Upper lobe of left lung (tissue), 6 donors: ENCODE measurements at regions not wholly inside any gene's neighbourhood (a gene's known extent, or its start where the extent isn't known, plus 50 kb on each side); places are given as distances from the start of the nearest gene placed in this dataset.
A peak's percentile ranks its signal among the peaks of the same experiment; 100 is the strongest.
"Not testable (repeated sequence)": the region's sequence is repeated elsewhere in the genome, so short reads cannot be mapped to it uniquely, and the experiment has no call there.

Experiments
- ATAC-seq, 2 donors: fragments of 200-7000 bp; cut with Tn5 transposase; one replicate each; pipeline ENCODE4 v1.9.1; 2022; ENCODE audit warnings: mild to moderate bottlenecking in 2 of 2, moderate library complexity in 2 of 2; ENCODE audit not compliant: low FRiP score in 2 of 2
- DNase-seq, 2 donors: peaks; one replicate each; pipeline ENCODE4 v3.0.0-alpha.2; 2019 to 2020
- H3K27ac ChIP-seq, 4 donors: fragments of 200-600 bp; sonication (generic); one replicate each; pipeline ENCODE4 v1.5.1; 2016 to 2019
- H3K27me3 ChIP-seq, 4 donors: fragments of 200-600 bp; sonication (generic); one replicate each; pipeline ENCODE4 v1.5.1; 2017 to 2019
- H3K36me3 ChIP-seq, 4 donors: fragments of 200-600 bp; sonication (generic); one replicate each; pipeline ENCODE4 v1.5.1; 2016 to 2019
- H3K4me1 ChIP-seq, 4 donors: fragments of 200-600 bp; sonication (generic); one replicate each; pipeline ENCODE4 v1.5.1; 2018 to 2019
- H3K4me3 ChIP-seq, 4 donors: fragments of 200-600 bp; sonication (generic); one replicate each; pipeline ENCODE4 v1.5.1; 2017 to 2019; ENCODE audit warnings: mild to moderate bottlenecking in 2 of 4, moderate library complexity in 1 of 4
- H3K9me3 ChIP-seq, 4 donors: fragments of 200-600 bp; sonication (generic); one replicate each; pipeline ENCODE4 v1.5.1; 2018 to 2019
- CTCF ChIP-seq, 6 experiments: fragments of 450-650 bp in 4 of 6; fragments of 200-600 bp in 2 of 6; sonication (generic) in 2 of 6; IDR thresholded peaks; one replicate each; pipeline ENCODE4 v1.5.1; 2016 to 2019; ENCODE audit warnings: antibody characterized with exemption in 6 of 6
- EP300 ChIP-seq, 4 donors: sonication (generic); formaldehyde crosslinking; IDR thresholded peaks; one replicate each; pipeline ENCODE4 v1.5.1; 2017; ENCODE audit warnings: antibody characterized with exemption in 4 of 4, control low read depth in 2 of 4
- POLR2A ChIP-seq, 4 donors: fragments of 450-650 bp; IDR thresholded peaks; one replicate each; pipeline ENCODE4 v1.5.1; 2016 to 2017; ENCODE audit warnings: antibody characterized with exemption in 4 of 4, mild to moderate bottlenecking in 2 of 4
- POLR2AphosphoS5 ChIP-seq, 2 donors: sonication (generic); formaldehyde crosslinking; IDR thresholded peaks; one replicate each; pipeline ENCODE4 v1.5.1; 2017; ENCODE audit warnings: antibody characterized with exemption in 2 of 2
- WGBS, 2 donors: methylation state at CpG; one replicate each; pipeline ENCODE4 v1.1.5; 2017 to 2018; 5-methylcytosine and 5-hydroxymethylcytosine counted together
- donor health status: DM: no; HTN: no; CAD: no; lungs with moderate emphysema.
- donor health status: DM: no; HTN: yes; CAD: no; lungs with severe emphysema.

- Histone ChIP-seq H3K4me3 (no peak overlapping the region), H3K27me3 (no peaks in the 10 kb centered on the region), H3K27ac (peak overlapping the region in 1 of 4 donors; percentile 20), H3K36me3 (no peaks in the 10 kb centered on the region), H3K9me3 (peaks cover 0 to 5% (median 2%) of the 10 kb centered on the region in 4 donors), H3K4me1 (peaks cover 0 to 14% (median 2%) of the 10 kb centered on the region in 4 donors)
- 45 to 53% methylated on average over 2 of the region's 2 CpGs for WGBS, 2 donors
- DNase-seq (peak in 1 of 2 donors; percentile 65), ATAC-seq (peak; percentile 59 to 87)
- TF ChIP-seq POLR2A (IDR thresholded peaks at IDR 0.05) (no peak), EP300 (IDR thresholded peaks at IDR 0.05) (peak in 1 of 4 donors; percentile 7)
Observed at GRCh38 chr11:109668973-109669634, 247.1 kb downstream of the C11orf87 start.

GRCh38 chr11:109677231-109677630, 255.2 kb downstream of the C11orf87 start:
- Histone ChIP-seq H3K4me3 (no peak overlapping the region), H3K4me1 (no peaks in the 10 kb centered on the region), H3K36me3 (no peaks in the 10 kb centered on the region), H3K27me3 (no peaks in the 10 kb centered on the region), H3K9me3 (no peaks in the 10 kb centered on the region), H3K27ac (no peak overlapping the region)
- no peak for TF ChIP-seq CTCF (IDR thresholded peaks at IDR 0.05)
- no peak for TF ChIP-seq POLR2AphosphoS5 (IDR thresholded peaks at IDR 0.05)
- no peak for TF ChIP-seq EP300 (IDR thresholded peaks at IDR 0.05)
- no peak for TF ChIP-seq POLR2A (IDR thresholded peaks at IDR 0.05)
- DNase-seq = no peak
- ATAC-seq = no peak

GRCh38 chr11:109677876-109678275, 255.9 kb downstream of the C11orf87 start:
- DNase-seq = no peak
- TF ChIP-seq POLR2AphosphoS5 (IDR thresholded peaks at IDR 0.05) (no peak), CTCF (IDR thresholded peaks at IDR 0.05) (no peak), EP300 (IDR thresholded peaks at IDR 0.05) (no peak), POLR2A (IDR thresholded peaks at IDR 0.05) (no peak)
- H3K27ac ChIP-seq = no peak overlapping the region
- no peaks in the 10 kb centered on the region for H3K4me1 ChIP-seq
- H3K27me3 ChIP-seq = no peaks in the 10 kb centered on the region
- ATAC-seq = no peak
- no peaks in the 10 kb centered on the region for H3K36me3 ChIP-seq
- H3K4me3 ChIP-seq = no peak overlapping the region
- H3K9me3 ChIP-seq = no peaks in the 10 kb centered on the region

GRCh38 chr11:109680127-109680526, 258.1 kb downstream of the C11orf87 start:
- no peaks in the 10 kb centered on the region for H3K27me3 ChIP-seq
- TF ChIP-seq POLR2AphosphoS5 (IDR thresholded peaks at IDR 0.05) (no peak), EP300 (IDR thresholded peaks at IDR 0.05) (no peak), POLR2A (IDR thresholded peaks at IDR 0.05) (no peak), CTCF (IDR thresholded peaks at IDR 0.05) (no peak)
- H3K36me3 ChIP-seq = no peaks in the 10 kb centered on the region

GRCh38 chr11:109682788-109683187, 260.8 kb downstream of the C11orf87 start:
- not testable (repeated sequence) for H3K27ac ChIP-seq, H3K4me3 ChIP-seq
- 100% methylated on average over 1 of the region's 1 CpG for WGBS, 2 donors

More at GRCh38 chr11:109680127-109680526, 258.1 kb downstream of the C11orf87 start:
- ATAC-seq = no peak
- H3K9me3 ChIP-seq = no peaks in the 10 kb centered on the region
- H3K4me3 ChIP-seq = no peak overlapping the region
- no peak overlapping the region for H3K27ac ChIP-seq
- no peaks in the 10 kb centered on the region for H3K4me1 ChIP-seq
- DNase-seq = no peak

GRCh38 chr11:109695696-109696095, 273.7 kb downstream of the C11orf87 start:
- TF ChIP-seq EP300 (IDR thresholded peaks at IDR 0.05) (no peak), POLR2A (IDR thresholded peaks at IDR 0.05) (no peak)
- H3K4me1 ChIP-seq = no peaks in the 10 kb centered on the region
- no peak overlapping the region for H3K4me3 ChIP-seq
- DNase-seq = no peak
- H3K9me3 ChIP-seq = peaks cover 0 to 17% (median 0%) of the 10 kb centered on the region in 4 donors
- no peaks in the 10 kb centered on the region for H3K36me3 ChIP-seq
- 57 to 83% methylated on average over 4 of the region's 4 CpGs for WGBS, 2 donors
- no peaks in the 10 kb centered on the region for H3K27me3 ChIP-seq
- no peak for ATAC-seq
- no peak overlapping the region for H3K27ac ChIP-seq

More at GRCh38 chr11:109682788-109683187, 260.8 kb downstream of the C11orf87 start:
- ATAC-seq, H3K36me3 ChIP-seq, H3K4me1 ChIP-seq, DNase-seq, H3K9me3 ChIP-seq, H3K27me3 ChIP-seq: not testable (repeated sequence)
